Loucy (cell line): ENCODE measurements at regions not wholly inside any gene's neighbourhood (a gene's known extent, or its start where the extent isn't known, plus 50 kb on each side); places are given as distances from the start of the nearest gene placed in this dataset.

Experiments used
- H2AFZ ChIP-seq: fragments of 200-600 bp; sonication (generic); 2 replicates; pipeline ENCODE4 v1.6.0; 2016; ENCODE audit warnings: antibody characterized with exemption, mild to moderate bottlenecking, low read length, moderate library complexity
- H3F3A ChIP-seq: fragments of 200-600 bp; 2 replicates; pipeline ENCODE4 v1.6.0; 2016; ENCODE audit warnings: antibody characterized with exemption, low read depth, mild to moderate bottlenecking
- H3K27me3 ChIP-seq: fragments of 200-600 bp; sonication (generic); 2 replicates; pipeline ENCODE4 v1.6.1; 2014; ENCODE audit warnings: low read length, mild to moderate bottlenecking; ENCODE audit not compliant: insufficient read depth, poor library complexity, severe bottlenecking
- H3K36me3 ChIP-seq: fragments of 200-600 bp; sonication (generic); 2 replicates; pipeline ENCODE4 v1.6.1; 2016; ENCODE audit warnings: low read length; ENCODE audit not compliant: insufficient read depth
- H3K4me1 ChIP-seq: fragments of 200-600 bp; sonication (generic); 2 replicates; pipeline ENCODE4 v1.5.1; 2014; ENCODE audit warnings: low read length, mild to moderate bottlenecking; ENCODE audit not compliant: insufficient read depth, poor library complexity, severe bottlenecking
- H3K4me2 ChIP-seq: fragments of 200-600 bp; sonication (generic); 2 replicates; pipeline ENCODE4 v1.6.0; 2014; ENCODE audit warnings: antibody characterized with exemption, low read length, low read depth, mild to moderate bottlenecking; ENCODE audit not compliant: poor library complexity, severe bottlenecking
- H3K4me3 ChIP-seq: fragments of 200-600 bp; sonication (generic); 2 replicates; pipeline ENCODE4 v1.5.1; 2014; ENCODE audit warnings: low read length, mild to moderate bottlenecking, mixed read lengths; ENCODE audit not compliant: poor library complexity, severe bottlenecking
- H3K79me2 ChIP-seq: fragments of 200-600 bp; sonication (generic); 2 replicates; pipeline ENCODE4 v1.6.1; 2014; ENCODE audit warnings: low read length; ENCODE audit not compliant: insufficient read depth
- H3K9ac ChIP-seq: fragments of 200-600 bp; sonication (generic); 2 replicates; pipeline ENCODE4 v1.6.0; 2014; ENCODE audit warnings: mild to moderate bottlenecking, low read depth, low read length, moderate library complexity; ENCODE audit not compliant: poor library complexity, severe bottlenecking
- H3K9me2 ChIP-seq: fragments of 200-600 bp; sonication (generic); replicated peaks from 2 replicates; pipeline ENCODE4 v1.6.1; 2016; ENCODE audit warnings: low read depth, low read length, mixed read lengths
- H3K9me3 ChIP-seq: fragments of 200-600 bp; sonication (generic); 2 replicates; pipeline ENCODE4 v1.6.1; 2014; ENCODE audit warnings: mild to moderate bottlenecking, antibody characterized with exemption, low read length, low read depth; ENCODE audit not compliant: insufficient read depth
- H4K20me1 ChIP-seq: fragments of 200-600 bp; sonication (generic); 2 replicates; pipeline ENCODE4 v1.6.0; 2014; ENCODE audit warnings: antibody characterized with exemption, low read length, mild to moderate bottlenecking; ENCODE audit not compliant: insufficient read depth, poor library complexity, severe bottlenecking
- CTCF ChIP-seq: fragments of 200-600 bp; sonication (generic); conservative IDR thresholded peaks from 2 replicates; pipeline ENCODE4 v1.5.1; 2014; ENCODE audit warnings: mild to moderate bottlenecking, antibody characterized with exemption, low read length
- EZH2phosphoT487 ChIP-seq: fragments of 200-600 bp; IDR thresholded peaks from 2 replicates; pipeline ENCODE4 v1.6.1; 2018; ENCODE audit warnings: antibody characterized with exemption, mild to moderate bottlenecking, moderate library complexity, borderline replicate concordance

- H3K4me2 ChIP-seq = no peak overlapping the region
- no peaks in the 10 kb centered on the region for H3K36me3 ChIP-seq
- H2AFZ ChIP-seq = no peak overlapping the region
- no peaks in the 10 kb centered on the region for H4K20me1 ChIP-seq
- H3K9ac ChIP-seq = no peak overlapping the region
- TF ChIP-seq EZH2phosphoT487 (no peak), CTCF (no peak)
- no peaks in the 10 kb centered on the region for H3K9me3 ChIP-seq
- H3K4me1 ChIP-seq = peaks cover 15% of the 10 kb centered on the region
- H3K27me3 ChIP-seq = no peaks in the 10 kb centered on the region
- no peaks in the 10 kb centered on the region for H3K79me2 ChIP-seq
- no peak overlapping the region for H3K4me3 ChIP-seq
- H3K9me2 ChIP-seq = no peaks in the 10 kb centered on the region
- no peaks in the 10 kb centered on the region for H3F3A ChIP-seq
Measured at GRCh38 chr11:103849366-103849765, 187.1 kb upstream of the DDI1 start.

GRCh38 chr11:103850419-103851165, 185.8 kb upstream of the DDI1 start:
- H4K20me1 ChIP-seq = no peaks in the 10 kb centered on the region
- no peaks in the 10 kb centered on the region for H3F3A ChIP-seq
- no peak overlapping the region for H2AFZ ChIP-seq
- peaks cover 6% of the 10 kb centered on the region for H3K4me1 ChIP-seq
- no peak overlapping the region for H3K9ac ChIP-seq
- no peaks in the 10 kb centered on the region for H3K36me3 ChIP-seq
- H3K9me2 ChIP-seq = no peaks in the 10 kb centered on the region
- H3K9me3 ChIP-seq = no peaks in the 10 kb centered on the region
- H3K4me3 ChIP-seq = no peak overlapping the region
- H3K79me2 ChIP-seq = no peaks in the 10 kb centered on the region
- H3K4me2 ChIP-seq = no peak overlapping the region
- TF ChIP-seq EZH2phosphoT487 (no peak), CTCF (no peak)
- H3K27me3 ChIP-seq = no peaks in the 10 kb centered on the region

- H3K79me2 ChIP-seq = no peaks in the 10 kb centered on the region
- no peak for TF ChIP-seq EZH2phosphoT487
- no peak for TF ChIP-seq CTCF
- H3K9me2 ChIP-seq = no peaks in the 10 kb centered on the region
- H4K20me1 ChIP-seq = no peaks in the 10 kb centered on the region
- no peaks in the 10 kb centered on the region for H3K27me3 ChIP-seq
- H3K9ac ChIP-seq = no peak overlapping the region
- H3K9me3 ChIP-seq = no peaks in the 10 kb centered on the region
- no peak overlapping the region for H3K4me2 ChIP-seq
- no peaks in the 10 kb centered on the region for H3F3A ChIP-seq
- no peak overlapping the region for H2AFZ ChIP-seq
- no peak overlapping the region for H3K4me3 ChIP-seq
- H3K36me3 ChIP-seq = no peaks in the 10 kb centered on the region
- no peaks in the 10 kb centered on the region for H3K4me1 ChIP-seq
Measured at GRCh38 chr11:103851166-103851651, 185.2 kb upstream of the DDI1 start.
